CD14-positive monocyte (primary cell): ENCODE measurements at regions not wholly inside any gene's neighbourhood (a gene's known extent, or its start where the extent isn't known, plus 50 kb on each side); places are given as distances from the start of the nearest gene placed in this dataset.

Experiments
- DNase-seq, 3 donors: peaks; one replicate each; pipeline ENCODE4 v3.0.0-alpha.2; 2011 to 2022
- H2AFZ ChIP-seq: 2 replicates; pipeline ENCODE4 v1.6.0; 2012; ENCODE audit warnings: mild to moderate bottlenecking, low read depth, low read length, inconsistent platforms; ENCODE audit not compliant: insufficient read depth, poor library complexity, severe bottlenecking
- H3K27ac ChIP-seq, 2 donors: 1 replicate in 1 of 2; 2 replicates in 1 of 2; pipeline ENCODE4 v1.5.1; 2012 to 2013; ENCODE audit warnings: low read length in 2 of 2, control low read depth in 1 of 2, inconsistent platforms in 1 of 2, low read depth in 1 of 2, mild to moderate bottlenecking in 1 of 2
- H3K27me3 ChIP-seq, 2 donors: one replicate each; pipeline versions ENCODE4 v1.6.0 to v1.6.1; 2011 to 2013; ENCODE audit warnings: low read length in 2 of 2; ENCODE audit not compliant: control insufficient read depth in 2 of 2, insufficient read depth in 2 of 2
- H3K36me3 ChIP-seq, 2 donors: replicated peaks in 1 of 2; 1 replicate in 1 of 2; 2 replicates in 1 of 2; pipeline versions ENCODE4 v1.5.1 to v1.6.1; 2012 to 2013; ENCODE audit warnings: low read length in 2 of 2, control low read depth in 1 of 2, inconsistent platforms in 1 of 2, mild to moderate bottlenecking in 1 of 2; ENCODE audit not compliant: insufficient read depth in 2 of 2, control insufficient read depth in 1 of 2
- H3K4me1 ChIP-seq, 2 donors: 1 replicate in 1 of 2; 2 replicates in 1 of 2; pipeline versions ENCODE4 v1.5.1 to v1.6.1; 2012 to 2013; ENCODE audit warnings: low read length in 2 of 2, control low read depth in 1 of 2, inconsistent platforms in 1 of 2, mild to moderate bottlenecking in 1 of 2, moderate library complexity in 1 of 2; ENCODE audit not compliant: insufficient read depth in 2 of 2, control insufficient read depth in 1 of 2
- H3K4me2 ChIP-seq: replicated peaks from 2 replicates; pipeline ENCODE3; 2012; ENCODE audit warnings: low read length, moderate library complexity, mild to moderate bottlenecking; ENCODE audit not compliant: poor library complexity, severe bottlenecking; ENCODE audit errors: extremely low read depth
- H3K4me3 ChIP-seq, 3 experiments: fragments of 200-600 bp in 1 of 3; sonication (generic) in 1 of 3; replicated peaks in 1 of 3; 1 replicate in 2 of 3; 2 replicates in 1 of 3; pipeline ENCODE4 v1.5.1; 2011 to 2013; ENCODE audit warnings: low read length in 3 of 3, mild to moderate bottlenecking in 3 of 3, control low read depth in 2 of 3, low read depth in 2 of 3, inconsistent platforms in 1 of 3, moderate library complexity in 1 of 3
- H3K79me2 ChIP-seq: 2 replicates; pipeline ENCODE4 v1.6.0; 2012; ENCODE audit warnings: mild to moderate bottlenecking, control low read depth, inconsistent platforms, low read length, moderate library complexity; ENCODE audit not compliant: insufficient read depth
- H3K9ac ChIP-seq: 2 replicates; pipeline ENCODE4 v1.6.0; 2017; ENCODE audit warnings: low read length, mild to moderate bottlenecking; ENCODE audit not compliant: insufficient read depth, poor library complexity, severe bottlenecking
- H3K9me3 ChIP-seq, 2 donors: replicated peaks in 1 of 2; 1 replicate in 1 of 2; 2 replicates in 1 of 2; pipeline versions ENCODE4 v1.5.1 to v1.6.1; 2012 to 2013; ENCODE audit warnings: low read length in 2 of 2, control low read depth in 1 of 2; ENCODE audit not compliant: control insufficient read depth in 1 of 2, insufficient read depth in 1 of 2
- H4K20me1 ChIP-seq: 2 replicates; pipeline ENCODE4 v1.6.0; 2012; ENCODE audit warnings: mild to moderate bottlenecking, low read length, control low read depth, moderate library complexity; ENCODE audit not compliant: insufficient read depth
- H3K27ac Mint-ChIP-seq, 7 donors: one replicate each; pipeline ENCODE4 v1.8.0; 2020; ENCODE audit warnings: mild to moderate bottlenecking in 7 of 7, mixed read lengths in 7 of 7, moderate library complexity in 6 of 7, inconsistent platforms in 2 of 7
- H3K27me3 Mint-ChIP-seq, 3 donors: one replicate each; pipeline ENCODE4 v1.8.0; 2021 to 2022; ENCODE audit warnings: low read depth in 3 of 3, mild to moderate bottlenecking in 3 of 3, mixed read lengths in 3 of 3, moderate library complexity in 3 of 3, inconsistent platforms in 1 of 3
- H3K36me3 Mint-ChIP-seq, 2 donors: one replicate each; pipeline ENCODE4 v1.8.0; 2020; ENCODE audit warnings: mixed read lengths in 2 of 2, inconsistent platforms in 1 of 2, mild to moderate bottlenecking in 1 of 2
- H3K4me1 Mint-ChIP-seq: one replicate; pipeline ENCODE4 v1.8.0; 2020; ENCODE audit warnings: mild to moderate bottlenecking, mixed read lengths
- H3K4me3 Mint-ChIP-seq, 2 donors: one replicate each; pipeline ENCODE4 v1.8.0; 2020; ENCODE audit warnings: mild to moderate bottlenecking in 2 of 2, mixed read lengths in 2 of 2, moderate library complexity in 1 of 2
- H3K9me3 Mint-ChIP-seq, 7 donors: one replicate each; pipeline ENCODE4 v1.8.0; 2020 to 2022; ENCODE audit warnings: mixed read lengths in 7 of 7, mild to moderate bottlenecking in 6 of 7, moderate library complexity in 6 of 7, inconsistent platforms in 2 of 7
- CTCF ChIP-seq: fragments of 200-600 bp; IDR thresholded peaks from one replicate; pipeline ENCODE4 v1.8.0; 2022; ENCODE audit warnings: antibody characterized with exemption, mild to moderate bottlenecking
- WGBS: methylation state at CpG from one replicate; pipeline ENCODE4 v1.1.5; 2013; ENCODE audit warnings: missing lambda C conversion rate; ENCODE audit not compliant: insufficient coverage; 5-methylcytosine and 5-hydroxymethylcytosine counted together
- intact Hi-C, 2 donors: fragments of 100-400 bp; cut with micrococcal nuclease; formaldehyde crosslinking; loops; one replicate each; pipeline versions ENCODE4 v1.15.0 to v1.15.1; 2023

- H3K27ac Mint-ChIP-seq: no peak overlapping the region
- H3K4me3 Mint-ChIP-seq: no peak overlapping the region
- Histone ChIP-seq H3K9me3 (peaks cover 0 to 9% of the 10 kb centered on the region in 2 donors), H2AFZ (no peak overlapping the region), H3K27ac (no peak overlapping the region), H4K20me1 (no peaks in the 10 kb centered on the region), H3K9ac (no peak overlapping the region), H3K36me3 (no peaks in the 10 kb centered on the region), H3K4me1 (no peaks in the 10 kb centered on the region), H3K79me2 (no peaks in the 10 kb centered on the region), H3K4me2 (no peak overlapping the region), H3K4me3 (no peak overlapping the region), H3K27me3 (no peaks in the 10 kb centered on the region)
- no peaks in the 10 kb centered on the region for H3K36me3 Mint-ChIP-seq
- intact Hi-C loops: no loop called here
- WGBS: 38% methylated on average over 46 of the region's 46 CpGs
- H3K9me3 Mint-ChIP-seq: peaks cover 0 to 20% (median 9%) of the 10 kb centered on the region in 7 donors
- no peaks in the 10 kb centered on the region for H3K4me1 Mint-ChIP-seq
- DNase-seq: no peak
- TF ChIP-seq CTCF: no peak
- peaks cover 0 to 8% (median 5%) of the 10 kb centered on the region in 3 donors for H3K27me3 Mint-ChIP-seq
Observed at GRCh38 chr2:128901572-128902391, 583.1 kb upstream of the HS6ST1 start.

GRCh38 chr2:128903637-128904036 lies 585.0 kb upstream of the HS6ST1 start:
- Histone ChIP-seq H4K20me1 (no peaks in the 10 kb centered on the region), H3K9ac (no peak overlapping the region), H3K4me2 (no peak overlapping the region), H3K27me3 (no peaks in the 10 kb centered on the region), H3K79me2 (no peaks in the 10 kb centered on the region), H3K4me1 (no peaks in the 10 kb centered on the region), H3K4me3 (no peak overlapping the region), H3K36me3 (no peaks in the 10 kb centered on the region), H3K9me3 (peaks cover 0 to 9% of the 10 kb centered on the region in 2 donors), H2AFZ (no peak overlapping the region), H3K27ac (no peak overlapping the region)
- no peak for TF ChIP-seq CTCF
- Mint-ChIP-seq H3K27me3 (peaks cover 0 to 8% (median 5%) of the 10 kb centered on the region in 3 donors), H3K4me3 (no peak overlapping the region), H3K27ac (no peak overlapping the region), H3K36me3 (no peaks in the 10 kb centered on the region), H3K9me3 (peaks cover 0 to 20% (median 9%) of the 10 kb centered on the region in 7 donors), H3K4me1 (no peaks in the 10 kb centered on the region)
- intact Hi-C loops: no loop called here
- DNase-seq: no peak
- 89% methylated on average over 15 of the region's 19 CpGs for WGBS
